ENCODE measurements at regions not wholly inside any gene's neighbourhood (a gene's known extent, or its start where the extent isn't known, plus 50 kb on each side); places are given as distances from the start of the nearest gene placed in this dataset.

DNA sequence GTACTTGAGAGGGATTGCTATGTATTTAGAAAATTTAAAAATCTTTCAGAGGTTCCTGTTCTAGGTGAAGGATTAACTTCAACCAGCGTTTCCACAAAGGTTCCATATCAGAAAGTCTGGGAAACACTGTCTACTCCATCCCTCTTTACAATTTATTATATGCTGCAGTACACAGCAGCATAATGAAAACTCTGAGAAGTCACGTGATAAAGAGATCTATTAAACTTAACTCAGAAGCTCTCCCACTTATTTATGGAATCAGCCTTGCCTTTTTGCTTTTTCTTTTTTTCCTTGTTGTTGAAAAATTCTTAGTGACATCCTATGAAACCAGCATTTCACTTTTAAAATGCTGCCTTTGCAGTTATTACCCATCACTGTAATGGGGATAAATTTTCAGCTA is 186.2 kb downstream of the ACER2 start:
- H3K4me1 ChIP-seq, result no peaks in the 10 kb centered on the region
- no peaks in the 10 kb centered on the region for H3K27me3 ChIP-seq
- H3K4me3 ChIP-seq, result no peak overlapping the region
- DNase-seq (no peak), ATAC-seq (no peak)
- TF ChIP-seq CTCF (IDR thresholded peaks at IDR 0.05 in 4 of 5, conservative IDR thresholded peaks at IDR 0.05 in 1 of 5) (no peak), POLR2A (IDR thresholded peaks at IDR 0.05) (no peak)
- no peaks in the 10 kb centered on the region for H3K9me3 ChIP-seq
- in situ Hi-C loops (cut with MboI; ENCODE audit: low sequenced_read_pairs in 4 of 4) (no loop called here), intact Hi-C loops (cut with DNase I; ENCODE audit: low total_unique reads) (no loop called here)
- no peaks in the 10 kb centered on the region for H3K36me3 ChIP-seq
- H3K27ac ChIP-seq, result no peak overlapping the region

- TF ChIP-seq CTCF (IDR thresholded peaks at IDR 0.05 in 4 of 5, conservative IDR thresholded peaks at IDR 0.05 in 1 of 5) (no peak), POLR2A (IDR thresholded peaks at IDR 0.05) (no peak)
- H3K4me1 ChIP-seq, result no peaks in the 10 kb centered on the region
- H3K27ac ChIP-seq, result no peak overlapping the region
- H3K36me3 ChIP-seq, result no peaks in the 10 kb centered on the region
- no peaks in the 10 kb centered on the region for H3K9me3 ChIP-seq
- intact Hi-C loops (cut with DNase I; ENCODE audit: low total_unique reads) (no loop called here), in situ Hi-C loops (cut with MboI; ENCODE audit: low sequenced_read_pairs in 4 of 4) (no loop called here)
- H3K4me3 ChIP-seq, result no peak overlapping the region
- DNase-seq, result no peak
- no peaks in the 10 kb centered on the region for H3K27me3 ChIP-seq
- ATAC-seq, result no peak
Measured at GRCh38 chr9:19587678-19588077, 178.9 kb downstream of the ACER2 start.

- Histone ChIP-seq H3K27ac (no peak overlapping the region), H3K4me3 (no peak overlapping the region), H3K27me3 (no peaks in the 10 kb centered on the region), H3K9me3 (no peaks in the 10 kb centered on the region), H3K36me3 (no peaks in the 10 kb centered on the region), H3K4me1 (no peaks in the 10 kb centered on the region)
- ATAC-seq (no peak), DNase-seq (no peak)
- TF ChIP-seq CTCF (IDR thresholded peaks at IDR 0.05 in 4 of 5, conservative IDR thresholded peaks at IDR 0.05 in 1 of 5) (no peak), POLR2A (IDR thresholded peaks at IDR 0.05) (no peak)
- intact Hi-C loops (cut with DNase I; ENCODE audit: low total_unique reads), result no loop called here
- in situ Hi-C loops (cut with MboI; ENCODE audit: low sequenced_read_pairs in 4 of 4), result no loop called here
Measured at GRCh38 chr9:19583890-19584289, 175.1 kb downstream of the ACER2 start.

- Histone ChIP-seq H3K4me3 (no peak overlapping the region), H3K27ac (no peak overlapping the region), H3K36me3 (no peaks in the 10 kb centered on the region), H3K9me3 (no peaks in the 10 kb centered on the region), H3K27me3 (no peaks in the 10 kb centered on the region), H3K4me1 (no peaks in the 10 kb centered on the region)
- intact Hi-C loops (cut with DNase I; ENCODE audit: low total_unique reads) (no loop called here), in situ Hi-C loops (cut with MboI; ENCODE audit: low sequenced_read_pairs in 4 of 4) (no loop called here)
- ATAC-seq (no peak), DNase-seq (no peak)
- TF ChIP-seq POLR2A (IDR thresholded peaks at IDR 0.05) (no peak), CTCF (IDR thresholded peaks at IDR 0.05 in 4 of 5, conservative IDR thresholded peaks at IDR 0.05 in 1 of 5) (no peak)
Measured at GRCh38 chr9:19577411-19577810, 168.6 kb downstream of the ACER2 start.

DNA sequence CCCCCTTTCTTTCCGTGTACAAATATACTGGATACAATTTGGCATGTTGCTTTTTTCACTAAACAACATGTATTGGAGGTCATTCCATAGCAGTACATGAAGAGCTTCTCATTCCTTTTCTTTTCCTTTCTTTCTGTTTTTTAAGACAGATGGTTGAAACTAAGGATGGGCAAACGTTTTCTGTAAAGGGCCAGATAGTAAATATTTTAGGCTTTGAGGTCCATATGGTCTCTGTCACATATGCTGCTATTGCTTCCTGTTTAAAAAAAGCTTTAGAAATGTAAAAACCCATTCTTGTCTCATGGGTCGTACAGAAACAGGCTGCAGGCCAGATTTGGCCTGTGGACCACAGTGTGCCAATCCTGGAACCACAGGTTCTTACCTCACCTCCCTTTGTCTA is 160.1 kb downstream of the ACER2 start:
- H3K27ac ChIP-seq, result no peak overlapping the region

More for the DNA sequence above, 160.1 kb downstream of the ACER2 start:
- no peaks in the 10 kb centered on the region for H3K9me3 ChIP-seq
- no peak overlapping the region for H3K4me3 ChIP-seq
- H3K36me3 ChIP-seq, result no peaks in the 10 kb centered on the region
- H3K4me1 ChIP-seq, result no peaks in the 10 kb centered on the region
- no peaks in the 10 kb centered on the region for H3K27me3 ChIP-seq
- ATAC-seq (no peak), DNase-seq (no peak)
- in situ Hi-C loops (cut with MboI; ENCODE audit: low sequenced_read_pairs in 4 of 4), result no loop called here
- TF ChIP-seq POLR2A (IDR thresholded peaks at IDR 0.05) (no peak), CTCF (IDR thresholded peaks at IDR 0.05 in 4 of 5, conservative IDR thresholded peaks at IDR 0.05 in 1 of 5) (no peak)
- intact Hi-C loops (cut with DNase I; ENCODE audit: low total_unique reads), result no loop called here
